ENCODE measurements at regions not wholly inside any gene's neighbourhood (a gene's known extent, or its start where the extent isn't known, plus 50 kb on each side); places are given as distances from the start of the nearest gene placed in this dataset.

- CTCF ChIA-PET (ENCODE audit: partially characterized antibody) = interaction anchor here (1.3 kb wide), 1 partner anchor 42 kb away, joined by 5 read pairs; no protein-coding TSS in a partner anchor
- Mint-ChIP-seq H3K36me3 (no peaks in the 10 kb centered on the region), H3K9me3 (no peaks in the 10 kb centered on the region), H3K4me3 (no peak overlapping the region), H3K27ac (no peak overlapping the region), H3K4me1 (no peaks in the 10 kb centered on the region), H3K27me3 (peaks cover 12 to 13% of the 10 kb centered on the region in 2 donors)
- no peaks in the 10 kb centered on the region for H3K4me1 ChIP-seq (ENCODE audit: insufficient read depth, low read length)
- no peak overlapping the region for H3K27ac ChIP-seq (ENCODE audit: low read depth, low read length)
- no peaks in the 10 kb centered on the region for H3K27me3 ChIP-seq (ENCODE audit: insufficient read depth, low read length)
- no peak overlapping the region for H3K4me3 ChIP-seq (ENCODE audit: low read length in 2 of 2)
- no peaks in the 10 kb centered on the region for H3K9me3 ChIP-seq (ENCODE audit: control insufficient read depth in 1 of 2, low read length in 2 of 2)
- intact Hi-C loops (cut with micrococcal nuclease) = no loop called here
- POLR2A ChIA-PET (ENCODE audit: partially characterized antibody) = no interaction called here
- H3K36me3 ChIP-seq (ENCODE audit: insufficient read depth, low read length) = no peaks in the 10 kb centered on the region
- DNase-seq = no peak
These were observed 246.7 kb downstream of the FOXD2 start for GRCh38 chr1:47684518-47684917.

- Histone ChIP-seq H3K27me3 (ENCODE audit: insufficient read depth, low read length) (no peaks in the 10 kb centered on the region), H3K36me3 (ENCODE audit: insufficient read depth, low read length) (no peaks in the 10 kb centered on the region), H3K9me3 (ENCODE audit: control insufficient read depth in 1 of 2, low read length in 2 of 2) (no peaks in the 10 kb centered on the region), H3K4me3 (ENCODE audit: low read length in 2 of 2) (no peak overlapping the region), H3K4me1 (ENCODE audit: insufficient read depth, low read length) (no peaks in the 10 kb centered on the region), H3K27ac (ENCODE audit: low read depth, low read length) (no peak overlapping the region)
- no peaks in the 10 kb centered on the region for H3K9me3 Mint-ChIP-seq
- DNase-seq = no peak
- H3K36me3 Mint-ChIP-seq = no peaks in the 10 kb centered on the region
- no peak overlapping the region for H3K27ac Mint-ChIP-seq
- ChIA-PET POLR2A (ENCODE audit: partially characterized antibody) (no interaction called here), CTCF (ENCODE audit: partially characterized antibody) (interaction anchor here (1.3 kb wide), 1 partner anchor 41 kb away, joined by 5 read pairs; no protein-coding TSS in a partner anchor)
- intact Hi-C loops (cut with micrococcal nuclease) = no loop called here
- H3K27me3 Mint-ChIP-seq = peaks cover 13 to 17% of the 10 kb centered on the region in 2 donors
- no peak overlapping the region for H3K4me3 Mint-ChIP-seq
- no peaks in the 10 kb centered on the region for H3K4me1 Mint-ChIP-seq
These were observed 247.3 kb downstream of the FOXD2 start for GRCh38 chr1:47684964-47685762.

- Histone ChIP-seq H3K27me3 (ENCODE audit: insufficient read depth, low read length) (no peaks in the 10 kb centered on the region), H3K4me1 (ENCODE audit: insufficient read depth, low read length) (no peaks in the 10 kb centered on the region), H3K9me3 (ENCODE audit: control insufficient read depth in 1 of 2, low read length in 2 of 2) (no peaks in the 10 kb centered on the region), H3K36me3 (ENCODE audit: insufficient read depth, low read length) (no peaks in the 10 kb centered on the region), H3K27ac (ENCODE audit: low read depth, low read length) (no peak overlapping the region), H3K4me3 (ENCODE audit: low read length in 2 of 2) (no peak overlapping the region)
- ChIA-PET CTCF (ENCODE audit: partially characterized antibody) (no interaction called here), POLR2A (ENCODE audit: partially characterized antibody) (no interaction called here)
- intact Hi-C loops (cut with micrococcal nuclease) = no loop called here
- no peaks in the 10 kb centered on the region for H3K4me1 Mint-ChIP-seq
- no peak overlapping the region for H3K4me3 Mint-ChIP-seq
- no peaks in the 10 kb centered on the region for H3K36me3 Mint-ChIP-seq
- H3K27me3 Mint-ChIP-seq = peaks cover 15 to 17% of the 10 kb centered on the region in 2 donors
- no peak overlapping the region for H3K27ac Mint-ChIP-seq
- DNase-seq = no peak
- no peaks in the 10 kb centered on the region for H3K9me3 Mint-ChIP-seq
These were observed 247.9 kb downstream of the FOXD2 start for GRCh38 chr1:47685763-47686066.

- Histone ChIP-seq H3K4me1 (ENCODE audit: insufficient read depth, low read length) (no peaks in the 10 kb centered on the region), H3K36me3 (ENCODE audit: insufficient read depth, low read length) (no peaks in the 10 kb centered on the region), H3K27me3 (ENCODE audit: insufficient read depth, low read length) (no peaks in the 10 kb centered on the region), H3K4me3 (ENCODE audit: low read length in 2 of 2) (no peak overlapping the region), H3K27ac (ENCODE audit: low read depth, low read length) (no peak overlapping the region), H3K9me3 (ENCODE audit: control insufficient read depth in 1 of 2, low read length in 2 of 2) (no peaks in the 10 kb centered on the region)
- Mint-ChIP-seq H3K4me3 (no peak overlapping the region), H3K36me3 (no peaks in the 10 kb centered on the region), H3K9me3 (peaks cover 0 to 3% (median 0%) of the 10 kb centered on the region in 8 donors), H3K27me3 (peaks cover 16% of the 10 kb centered on the region in 2 donors), H3K4me1 (no peaks in the 10 kb centered on the region), H3K27ac (no peak overlapping the region)
- ChIA-PET CTCF (ENCODE audit: partially characterized antibody) (interaction anchor here (1.2 kb wide), 1 partner anchor 39 kb away, joined by 3 read pairs; no protein-coding TSS in a partner anchor), POLR2A (ENCODE audit: partially characterized antibody) (no interaction called here)
- intact Hi-C loops (cut with micrococcal nuclease) = no loop called here
- no peak for DNase-seq
These were observed 249.1 kb downstream of the FOXD2 start for GRCh38 chr1:47686731-47687630.

GRCh38 chr1:47687631-47688460 lies 250.0 kb downstream of the FOXD2 start:
- DNase-seq = no peak
- Mint-ChIP-seq H3K4me1 (no peaks in the 10 kb centered on the region), H3K27ac (no peak overlapping the region), H3K36me3 (no peaks in the 10 kb centered on the region), H3K9me3 (peaks cover 0 to 3% (median 0%) of the 10 kb centered on the region in 8 donors), H3K4me3 (no peak overlapping the region), H3K27me3 (peaks cover 16% of the 10 kb centered on the region in 2 donors)
- intact Hi-C loops (cut with micrococcal nuclease) = no loop called here
- Histone ChIP-seq H3K27ac (ENCODE audit: low read depth, low read length) (no peak overlapping the region), H3K4me3 (ENCODE audit: low read length in 2 of 2) (no peak overlapping the region), H3K27me3 (ENCODE audit: insufficient read depth, low read length) (no peaks in the 10 kb centered on the region), H3K9me3 (ENCODE audit: control insufficient read depth in 1 of 2, low read length in 2 of 2) (no peaks in the 10 kb centered on the region), H3K4me1 (ENCODE audit: insufficient read depth, low read length) (no peaks in the 10 kb centered on the region), H3K36me3 (ENCODE audit: insufficient read depth, low read length) (no peaks in the 10 kb centered on the region)
- ChIA-PET CTCF (ENCODE audit: partially characterized antibody) (no interaction called here), POLR2A (ENCODE audit: partially characterized antibody) (no interaction called here)

- H3K9me3 Mint-ChIP-seq = peaks cover 0 to 3% (median 0%) of the 10 kb centered on the region in 8 donors
- Histone ChIP-seq H3K36me3 (ENCODE audit: insufficient read depth, low read length) (no peaks in the 10 kb centered on the region), H3K27ac (ENCODE audit: low read depth, low read length) (no peak overlapping the region), H3K27me3 (ENCODE audit: insufficient read depth, low read length) (no peaks in the 10 kb centered on the region), H3K4me3 (ENCODE audit: low read length in 2 of 2) (no peak overlapping the region), H3K9me3 (ENCODE audit: control insufficient read depth in 1 of 2, low read length in 2 of 2) (no peaks in the 10 kb centered on the region), H3K4me1 (ENCODE audit: insufficient read depth, low read length) (no peaks in the 10 kb centered on the region)
- H3K27me3 Mint-ChIP-seq = peaks cover 17 to 18% of the 10 kb centered on the region in 2 donors
- no peak for DNase-seq
- ChIA-PET POLR2A (ENCODE audit: partially characterized antibody) (no interaction called here), CTCF (ENCODE audit: partially characterized antibody) (no interaction called here)
- intact Hi-C loops (cut with micrococcal nuclease) = no loop called here
- no peaks in the 10 kb centered on the region for H3K36me3 Mint-ChIP-seq
- H3K4me1 Mint-ChIP-seq = no peaks in the 10 kb centered on the region
- no peak overlapping the region for H3K27ac Mint-ChIP-seq
- no peak overlapping the region for H3K4me3 Mint-ChIP-seq
These were observed 250.8 kb downstream of the FOXD2 start for GRCh38 chr1:47688461-47689296.

All from CD4-positive, alpha-beta memory T cell (primary cell).